Small intestine (tissue), 7 donors: ENCODE measurements at regions not wholly inside any gene's neighbourhood (a gene's known extent, or its start where the extent isn't known, plus 50 kb on each side); places are given as distances from the start of the nearest gene placed in this dataset.
A peak's percentile ranks its signal among the peaks of the same experiment; 100 is the strongest.

ENCODE experiments used
- DNase-seq, 2 donors: peaks; one replicate each; pipeline versions ENCODE4 v3.0.0 to v3.0.0-alpha.2; 2013
- FAIRE-seq: peaks from 2 replicates; lab custom pipeline; 2012; peaks lifted over from hg19 to GRCh38; lab: Jason Lieb, UNC
- H3K27ac ChIP-seq, 3 donors: one replicate each; pipeline ENCODE4 v1.5.1; 2013; ENCODE audit warnings: low read length in 2 of 3, mild to moderate bottlenecking in 2 of 3, control low read depth in 1 of 3, inconsistent platforms in 1 of 3, low read depth in 1 of 3, moderate library complexity in 1 of 3
- H3K27me3 ChIP-seq, 3 donors: one replicate each; pipeline ENCODE4 v1.6.1; 2013; ENCODE audit warnings: low read length in 3 of 3, inconsistent platforms in 1 of 3; ENCODE audit not compliant: control insufficient read depth in 3 of 3, insufficient read depth in 3 of 3
- H3K36me3 ChIP-seq, 3 donors: one replicate each; pipeline ENCODE4 v1.6.1; 2013; ENCODE audit warnings: low read length in 3 of 3, inconsistent platforms in 1 of 3, low read depth in 1 of 3, mild to moderate bottlenecking in 1 of 3, moderate library complexity in 1 of 3; ENCODE audit not compliant: control insufficient read depth in 3 of 3, insufficient read depth in 2 of 3
- H3K4me1 ChIP-seq, 3 donors: one replicate each; pipeline ENCODE4 v1.6.1; 2013; ENCODE audit warnings: low read length in 2 of 3, inconsistent platforms in 1 of 3, low read depth in 1 of 3, mild to moderate bottlenecking in 1 of 3, moderate library complexity in 1 of 3; ENCODE audit not compliant: control insufficient read depth in 3 of 3, insufficient read depth in 2 of 3
- H3K4me3 ChIP-seq, 3 donors: one replicate each; pipeline ENCODE4 v1.5.1; 2013; ENCODE audit warnings: low read length in 3 of 3, control low read depth in 1 of 3, inconsistent platforms in 1 of 3, low read depth in 1 of 3, mild to moderate bottlenecking in 1 of 3, moderate library complexity in 1 of 3
- H3K9me3 ChIP-seq, 2 donors: one replicate each; pipeline ENCODE4 v1.6.1; 2013; ENCODE audit warnings: low read depth in 1 of 2, low read length in 1 of 2; ENCODE audit not compliant: control insufficient read depth in 2 of 2, insufficient read depth in 1 of 2
- WGBS, 3 donors: extraction: QIAGEN DNeasy Blood & Tissue Kit; methylation state at CpG; one replicate each; pipeline ENCODE4 v1.1.7; 2013; 5-methylcytosine and 5-hydroxymethylcytosine counted together
- donor health status: healthy with polysubstance abuse.
- donor health status: control.
- donor health status: control.
- donor health status: Bipolar disorder and iron deficiency.
- donor health status: healthy.

GRCh38 chr11:23991165-23991539 is 505.7 kb upstream of the LUZP2 start:
- H3K27me3 ChIP-seq = no peaks in the 10 kb centered on the region
- H3K4me3 ChIP-seq = no peak overlapping the region
- DNase-seq (no peak), FAIRE-seq (no peak)
- no peaks in the 10 kb centered on the region for H3K36me3 ChIP-seq
- H3K27ac ChIP-seq = no peak overlapping the region
- 49 to 69% (median 63%) methylated on average over 2 of the region's 2 CpGs for WGBS, 3 donors
- no peaks in the 10 kb centered on the region for H3K9me3 ChIP-seq
- no peaks in the 10 kb centered on the region for H3K4me1 ChIP-seq

GRCh38 chr11:23995891-23996290 is 501.0 kb upstream of the LUZP2 start:
- H3K36me3 ChIP-seq = no peaks in the 10 kb centered on the region
- H3K27me3 ChIP-seq = no peaks in the 10 kb centered on the region
- H3K27ac ChIP-seq = no peak overlapping the region
- no peaks in the 10 kb centered on the region for H3K4me1 ChIP-seq
- H3K4me3 ChIP-seq = no peak overlapping the region
- peak in 1 of 2 donors; percentile 59 for DNase-seq
- peaks cover 0 to 6% of the 10 kb centered on the region in 2 donors for H3K9me3 ChIP-seq
- FAIRE-seq = peak; percentile 53

- H3K9me3 ChIP-seq = peaks cover 0 to 6% of the 10 kb centered on the region in 2 donors
- H3K4me1 ChIP-seq = no peaks in the 10 kb centered on the region
- no peaks in the 10 kb centered on the region for H3K36me3 ChIP-seq
- no peak overlapping the region for H3K4me3 ChIP-seq
- WGBS, 3 donors = 9 to 64% (median 48%) methylated on average over 1 of the region's 1 CpG
- no peak overlapping the region for H3K27ac ChIP-seq
- FAIRE-seq (no peak), DNase-seq (peak in 1 of 2 donors; percentile 71)
- H3K27me3 ChIP-seq = no peaks in the 10 kb centered on the region
Observed at GRCh38 chr11:23997356-23997755, 499.5 kb upstream of the LUZP2 start.

- H3K9me3 ChIP-seq = no peaks in the 10 kb centered on the region
- no peak for FAIRE-seq
- DNase-seq = peak; percentile 26 to 46
- no peaks in the 10 kb centered on the region for H3K4me1 ChIP-seq
- no peaks in the 10 kb centered on the region for H3K27me3 ChIP-seq
- no peak overlapping the region for H3K4me3 ChIP-seq
- no peak overlapping the region for H3K27ac ChIP-seq
- no peaks in the 10 kb centered on the region for H3K36me3 ChIP-seq
Observed at GRCh38 chr11:24005202-24005876, 491.5 kb upstream of the LUZP2 start.

- H3K27me3 ChIP-seq = no peaks in the 10 kb centered on the region
- peaks cover 0 to 4% of the 10 kb centered on the region in 2 donors for H3K9me3 ChIP-seq
- no peak for FAIRE-seq
- no peaks in the 10 kb centered on the region for H3K36me3 ChIP-seq
- no peak overlapping the region for H3K4me3 ChIP-seq
- no peak for DNase-seq
- no peak overlapping the region for H3K27ac ChIP-seq
- 58 to 82% (median 69%) methylated on average over 3 of the region's 3 CpGs for WGBS, 3 donors
- no peaks in the 10 kb centered on the region for H3K4me1 ChIP-seq
Observed at GRCh38 chr11:24043842-24044241, 453.0 kb upstream of the LUZP2 start.

- FAIRE-seq = no peak
- no peak overlapping the region for H3K4me3 ChIP-seq
- no peak overlapping the region for H3K27ac ChIP-seq
- no peaks in the 10 kb centered on the region for H3K36me3 ChIP-seq
- H3K9me3 ChIP-seq = peaks cover 0 to 4% of the 10 kb centered on the region in 2 donors
- 63 to 82% (median 69%) methylated on average over 1 of the region's 1 CpG for WGBS, 3 donors
- H3K4me1 ChIP-seq = no peaks in the 10 kb centered on the region
- DNase-seq = no peak
- H3K27me3 ChIP-seq = no peaks in the 10 kb centered on the region
Observed at GRCh38 chr11:24046731-24047130, 450.1 kb upstream of the LUZP2 start.

- H3K9me3 ChIP-seq = no peaks in the 10 kb centered on the region
- H3K36me3 ChIP-seq = no peaks in the 10 kb centered on the region
- H3K27me3 ChIP-seq = no peaks in the 10 kb centered on the region
- H3K27ac ChIP-seq = no peak overlapping the region
- FAIRE-seq (no peak), DNase-seq (no peak)
- no peak overlapping the region for H3K4me3 ChIP-seq
- no peaks in the 10 kb centered on the region for H3K4me1 ChIP-seq
Observed at GRCh38 chr11:24056051-24056450, 440.8 kb upstream of the LUZP2 start.

GRCh38 chr11:24060125-24060524 is 436.7 kb upstream of the LUZP2 start:
- no peak for DNase-seq
- H3K9me3 ChIP-seq = no peaks in the 10 kb centered on the region
- no peaks in the 10 kb centered on the region for H3K36me3 ChIP-seq
- H3K27ac ChIP-seq = no peak overlapping the region
- no peak overlapping the region for H3K4me3 ChIP-seq
- no peaks in the 10 kb centered on the region for H3K4me1 ChIP-seq
- WGBS, 3 donors = 73 to 97% (median 91%) methylated on average over 3 of the region's 3 CpGs
- no peak for FAIRE-seq
- no peaks in the 10 kb centered on the region for H3K27me3 ChIP-seq

- no peaks in the 10 kb centered on the region for H3K27me3 ChIP-seq
- no peak overlapping the region for H3K4me3 ChIP-seq
- WGBS, 3 donors = 81 to 91% (median 87%) methylated on average over 6 of the region's 6 CpGs
- FAIRE-seq (no peak), DNase-seq (no peak)
- H3K27ac ChIP-seq = no peak overlapping the region
- H3K4me1 ChIP-seq = no peaks in the 10 kb centered on the region
- H3K9me3 ChIP-seq = no peaks in the 10 kb centered on the region
- no peaks in the 10 kb centered on the region for H3K36me3 ChIP-seq
Observed at GRCh38 chr11:24064309-24064903, 432.4 kb upstream of the LUZP2 start.
